Transverse colon (tissue), 4 donors: ENCODE measurements at regions not wholly inside any gene's neighbourhood (a gene's known extent, or its start where the extent isn't known, plus 50 kb on each side); places are given as distances from the start of the nearest gene placed in this dataset.

Source experiments
- DNase-seq: peaks from one replicate; pipeline ENCODE4 v3.0.0-alpha.2; 2019
- H3K27ac ChIP-seq, 4 donors: fragments of 200-600 bp; sonication (generic); 2 replicates each; pipeline ENCODE4 v1.5.1; 2016 to 2018; ENCODE audit warnings: inconsistent platforms in 4 of 4
- H3K27me3 ChIP-seq: fragments of 200-600 bp; sonication (generic); 2 replicates; pipeline ENCODE4 v1.5.1; 2017; ENCODE audit warnings: inconsistent platforms
- H3K36me3 ChIP-seq, 4 donors: fragments of 200-600 bp; sonication (generic); 2 replicates each; pipeline ENCODE4 v1.5.1; 2017 to 2019; ENCODE audit warnings: inconsistent platforms in 4 of 4
- H3K4me1 ChIP-seq, 4 donors: fragments of 200-600 bp; sonication (generic); 2 replicates each; pipeline ENCODE4 v1.5.1; 2017 to 2020; ENCODE audit warnings: inconsistent platforms in 4 of 4
- H3K4me3 ChIP-seq, 4 donors: fragments of 200-600 bp; sonication (generic); 1 replicate in 1 of 4; 2 replicates in 3 of 4; pipeline versions ENCODE4 v1.5.1 to v1.6.1; 2017 to 2019; ENCODE audit warnings: inconsistent platforms in 4 of 4
- H3K9me3 ChIP-seq, 2 donors: fragments of 200-600 bp; sonication (generic); 2 replicates each; pipeline ENCODE4 v1.5.1; 2017 to 2019; ENCODE audit warnings: inconsistent platforms in 2 of 2
- EP300 ChIP-seq: sonication (generic); formaldehyde crosslinking; IDR thresholded peaks from one replicate; pipeline ENCODE4 v1.6.1; 2017; ENCODE audit warnings: antibody characterized with exemption, low read depth
- POLR2A ChIP-seq: fragments of 450-650 bp; IDR thresholded peaks from one replicate; pipeline ENCODE4 v1.6.1; 2016; ENCODE audit warnings: antibody characterized with exemption, mild to moderate bottlenecking, moderate library complexity
- POLR2AphosphoS5 ChIP-seq, 3 donors: sonication (generic); formaldehyde crosslinking; IDR thresholded peaks; one replicate each; pipeline ENCODE4 v1.6.1; 2016; ENCODE audit warnings: antibody characterized with exemption in 3 of 3
- WGBS, 2 donors: methylation state at CpG; one replicate each; pipeline ENCODE4 v1.1.5; 2018; ENCODE audit warnings: low coverage in 1 of 2; 5-methylcytosine and 5-hydroxymethylcytosine counted together
- in situ Hi-C, 4 donors: fragments of 200-750 bp; cut with MboI; loops; one replicate each; pipeline versions ENCODE4 v1.15.0 to v1.15.1; 2017; ENCODE audit warnings: low sequenced_read_pairs in 3 of 4, low pct_ligation_motif_present in 1 of 4, low pct_unique_long_range_greater_than_20kb in 1 of 4
- intact Hi-C: fragments of 100-400 bp; cut with DNase I; formaldehyde crosslinking; loops from one replicate; pipeline ENCODE4 v1.15.1; 2023; ENCODE audit warnings: low total_unique reads
- TF ChIP-seq, protein P1 (sequence below), 5 experiments: fragments of 200-600 bp in 3 of 5; fragments of 450-650 bp in 2 of 5; sonication (generic) in 3 of 5; IDR thresholded peaks; 1 replicate in 2 of 5; 2 replicates in 3 of 5; pipeline ENCODE4 v1.5.1; 2016 to 2017; ENCODE audit warnings: antibody characterized with exemption in 5 of 5, inconsistent platforms in 3 of 5, mild to moderate bottlenecking in 2 of 5, moderate library complexity in 1 of 5

GRCh38 chr10:36388166-36388565, 737.2 kb upstream of the ANKRD30A start:
- intact Hi-C loops (no loop called here), in situ Hi-C loops (no loop called here)
- WGBS, 2 donors, result 82 to 91% methylated on average over 3 of the region's 3 CpGs
- H3K4me3 ChIP-seq, result no peak overlapping the region
- H3K27ac ChIP-seq, result no peak overlapping the region
- no peaks in the 10 kb centered on the region for H3K4me1 ChIP-seq
- H3K27me3 ChIP-seq, result no peaks in the 10 kb centered on the region
- DNase-seq, result no peak
- H3K36me3 ChIP-seq, result no peaks in the 10 kb centered on the region
- TF ChIP-seq EP300 (no peak), POLR2A (no peak), POLR2AphosphoS5 (IDR thresholded peaks at IDR 0.05) (no peak)
- TF ChIP-seq, protein P1, sequence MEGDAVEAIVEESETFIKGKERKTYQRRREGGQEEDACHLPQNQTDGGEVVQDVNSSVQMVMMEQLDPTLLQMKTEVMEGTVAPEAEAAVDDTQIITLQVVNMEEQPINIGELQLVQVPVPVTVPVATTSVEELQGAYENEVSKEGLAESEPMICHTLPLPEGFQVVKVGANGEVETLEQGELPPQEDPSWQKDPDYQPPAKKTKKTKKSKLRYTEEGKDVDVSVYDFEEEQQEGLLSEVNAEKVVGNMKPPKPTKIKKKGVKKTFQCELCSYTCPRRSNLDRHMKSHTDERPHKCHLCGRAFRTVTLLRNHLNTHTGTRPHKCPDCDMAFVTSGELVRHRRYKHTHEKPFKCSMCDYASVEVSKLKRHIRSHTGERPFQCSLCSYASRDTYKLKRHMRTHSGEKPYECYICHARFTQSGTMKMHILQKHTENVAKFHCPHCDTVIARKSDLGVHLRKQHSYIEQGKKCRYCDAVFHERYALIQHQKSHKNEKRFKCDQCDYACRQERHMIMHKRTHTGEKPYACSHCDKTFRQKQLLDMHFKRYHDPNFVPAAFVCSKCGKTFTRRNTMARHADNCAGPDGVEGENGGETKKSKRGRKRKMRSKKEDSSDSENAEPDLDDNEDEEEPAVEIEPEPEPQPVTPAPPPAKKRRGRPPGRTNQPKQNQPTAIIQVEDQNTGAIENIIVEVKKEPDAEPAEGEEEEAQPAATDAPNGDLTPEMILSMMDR (IDR thresholded peaks at IDR 0.05), result no peak
- H3K9me3 ChIP-seq, result no peaks in the 10 kb centered on the region

DNA sequence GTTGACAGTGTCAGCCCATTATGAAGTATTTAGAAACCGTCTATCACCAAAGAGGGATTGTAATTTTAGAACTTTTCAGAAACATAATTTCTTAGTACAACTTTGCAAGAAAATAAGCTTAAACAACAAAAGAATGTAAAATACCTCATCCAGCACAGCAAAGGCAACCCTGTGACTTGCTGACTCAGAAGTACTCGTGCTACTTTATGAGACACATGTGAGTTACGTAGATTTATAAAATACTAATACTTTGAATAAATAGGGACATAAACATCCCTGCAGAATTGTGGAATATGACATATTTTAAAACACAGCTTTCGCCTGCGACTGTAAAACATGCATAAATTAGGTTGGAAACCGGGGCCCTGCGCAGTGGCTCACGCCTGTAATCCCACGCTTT, 739.7 kb upstream of the ANKRD30A start:
- WGBS, 2 donors, result 73 to 78% methylated on average over 7 to 9 of the region's 9 CpGs
- TF ChIP-seq, protein P1 (IDR thresholded peaks at IDR 0.05), result no peak
- TF ChIP-seq POLR2A, result no peak
- Histone ChIP-seq H3K9me3 (no peaks in the 10 kb centered on the region), H3K27ac (no peak overlapping the region), H3K4me3 (no peak overlapping the region), H3K27me3 (no peaks in the 10 kb centered on the region), H3K36me3 (no peaks in the 10 kb centered on the region), H3K4me1 (no peaks in the 10 kb centered on the region)
- in situ Hi-C loops, result no loop called here
- intact Hi-C loops, result no loop called here
- no peak for DNase-seq

DNA sequence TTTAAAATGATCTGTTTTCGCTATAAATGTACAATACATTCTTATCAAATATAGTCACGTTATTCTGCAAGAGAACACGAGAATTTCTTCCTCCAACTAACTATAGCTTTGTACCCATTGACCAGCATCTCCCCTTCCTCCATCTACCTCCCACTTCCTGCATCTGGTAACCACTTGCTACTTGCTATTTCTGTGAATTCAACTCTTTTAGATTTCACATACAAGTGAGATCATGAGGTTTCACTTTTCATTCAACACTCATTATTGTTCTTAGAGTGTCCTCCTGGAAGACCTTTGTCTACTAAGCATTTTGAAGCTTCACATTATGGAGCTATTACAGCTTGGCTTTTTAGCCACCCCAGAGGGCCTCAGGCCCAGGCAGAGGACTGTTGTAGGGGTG, 741.3 kb upstream of the FZD8 start:
- in situ Hi-C loops (no loop called here), intact Hi-C loops (no loop called here)
- Histone ChIP-seq H3K27me3 (no peaks in the 10 kb centered on the region), H3K4me3 (no peak overlapping the region), H3K36me3 (no peaks in the 10 kb centered on the region), H3K9me3 (peaks cover 0 to 7% of the 10 kb centered on the region in 2 donors), H3K4me1 (no peaks in the 10 kb centered on the region), H3K27ac (no peak overlapping the region)
- 64 to 78% methylated on average over 3 of the region's 3 CpGs for whole genome bisulfite sequencing, 2 donors
- no peak for DNase-seq
- TF ChIP-seq, protein P1 (IDR thresholded peaks at IDR 0.05), result no peak
- TF ChIP-seq POLR2A, result no peak
- TF ChIP-seq POLR2AphosphoS5 (IDR thresholded peaks at IDR 0.05), result no peak
- no peak for TF ChIP-seq EP300

DNA sequence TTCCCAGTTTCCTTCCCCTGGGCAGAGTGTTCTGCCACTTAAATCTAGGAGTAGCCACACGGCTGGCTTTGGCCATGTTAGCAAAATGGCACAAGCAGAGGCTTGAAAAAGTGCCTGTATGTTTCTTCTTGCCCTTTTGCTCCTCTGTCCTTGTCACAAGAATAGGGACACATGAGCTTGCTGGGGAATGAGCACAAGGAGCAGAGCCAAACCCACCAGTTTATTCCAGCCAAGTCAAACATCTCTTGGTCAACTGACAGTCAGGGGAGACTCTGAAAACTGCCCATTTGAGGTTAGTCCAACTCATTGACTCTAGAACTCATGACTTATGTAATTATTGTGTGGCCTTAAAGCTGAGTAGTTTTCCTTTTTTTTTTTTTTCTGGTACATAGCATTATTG, 739.7 kb upstream of the FZD8 start:
- Histone ChIP-seq H3K4me1 (no peaks in the 10 kb centered on the region), H3K27ac (no peak overlapping the region), H3K9me3 (peaks cover 0 to 12% of the 10 kb centered on the region in 2 donors), H3K27me3 (no peaks in the 10 kb centered on the region), H3K4me3 (no peak overlapping the region), H3K36me3 (no peaks in the 10 kb centered on the region)
- 47 to 88% methylated on average over 1 of the region's 1 CpG for WGBS, 2 donors
- TF ChIP-seq, protein P1 (IDR thresholded peaks at IDR 0.05), result no peak
- TF ChIP-seq POLR2AphosphoS5 (IDR thresholded peaks at IDR 0.05) (no peak), EP300 (no peak), POLR2A (no peak)
- intact Hi-C loops, result no loop called here
- DNase-seq, result no peak
- in situ Hi-C loops, result no loop called here
